AG04450 (cell line): ENCODE measurements at regions not wholly inside any gene's neighbourhood (a gene's known extent, or its start where the extent isn't known, plus 50 kb on each side); places are given as distances from the start of the nearest gene placed in this dataset.
"Not testable (repeated sequence)": the region's sequence is repeated elsewhere in the genome, so short reads cannot be mapped to it uniquely, and the experiment has no call there.

ENCODE experiments used
- CTCF ChIA-PET: fragments of 300-600, 350-600 bp; formaldehyde crosslinking; extraction: SDS; loops from one replicate; lab custom pipeline; 2022; ENCODE audit warnings: antibody characterized with exemption, inconsistent platforms; lab: Charles Lee
- POLR2A ChIA-PET: fragments of 350-600 bp; formaldehyde crosslinking; extraction: SDS; loops from one replicate; lab custom pipeline; 2021; ENCODE audit warnings: antibody characterized with exemption, inconsistent platforms; lab: Yijun Ruan, JAX
- DNase-seq: peaks from one replicate; pipeline ENCODE4 v3.0.0-alpha.2; 2011; ENCODE audit warnings: low read depth, low spot score
- H3K27ac ChIP-seq: one replicate; pipeline ENCODE4 v1.5.1; 2012; ENCODE audit warnings: low read depth, low read length, control low read depth
- H3K27me3 ChIP-seq: one replicate; pipeline ENCODE4 v1.6.0; 2012; ENCODE audit warnings: low read length; ENCODE audit not compliant: control insufficient read depth, insufficient read depth
- H3K4me3 ChIP-seq: 2 replicates; pipeline ENCODE4 v1.5.1; 2011; ENCODE audit warnings: mild to moderate bottlenecking, low read depth, low read length, control low read depth
- H3K9me3 ChIP-seq: 2 replicates; pipeline ENCODE4 v1.5.1; 2012; ENCODE audit warnings: low read length; ENCODE audit not compliant: control insufficient read depth, insufficient read depth
- CTCF ChIP-seq: IDR thresholded peaks from 2 replicates; pipeline ENCODE4 v1.5.1; 2011; ENCODE audit warnings: low read depth, low read length, control low read depth, inconsistent platforms

GRCh38 chr7:13802651-13803050 is 186.8 kb downstream of the ETV1 start:
- no peak for TF ChIP-seq CTCF
- Histone ChIP-seq H3K4me3 (no peak overlapping the region), H3K27ac (no peak overlapping the region), H3K9me3 (no peaks in the 10 kb centered on the region; the same call in 1 of the 2 replicates), H3K27me3 (no peaks in the 10 kb centered on the region)
- ChIA-PET POLR2A (no interaction called here), CTCF (no interaction called here)
- no peak for DNase-seq

- Histone ChIP-seq H3K4me3 (no peak overlapping the region), H3K27ac (no peak overlapping the region), H3K9me3 (no peaks in the 10 kb centered on the region; the same call in 1 of the 2 replicates), H3K27me3 (no peaks in the 10 kb centered on the region)
- no peak for TF ChIP-seq CTCF
- POLR2A ChIA-PET, result no interaction called here
- no peak for DNase-seq
- CTCF ChIA-PET, result no interaction called here
Measured at GRCh38 chr7:13803134-13803533, 186.3 kb downstream of the ETV1 start.

GRCh38 chr7:13806089-13806867 is 183.2 kb downstream of the ETV1 start:
- DNase-seq, H3K4me3 ChIP-seq, H3K27me3 ChIP-seq, H3K27ac ChIP-seq, H3K9me3 ChIP-seq, CTCF ChIA-PET, POLR2A ChIA-PET: not testable (repeated sequence)

GRCh38 chr7:13817230-13817629 is 172.2 kb downstream of the ETV1 start:
- H3K27ac ChIP-seq, H3K27me3 ChIP-seq, CTCF ChIA-PET, DNase-seq, H3K4me3 ChIP-seq, POLR2A ChIA-PET, H3K9me3 ChIP-seq: not testable (repeated sequence)

- ChIA-PET CTCF (no interaction called here), POLR2A (no interaction called here)
- no peak overlapping the region for H3K4me3 ChIP-seq
- H3K27ac ChIP-seq, result no peak overlapping the region
- no peak for DNase-seq
- no peaks in the 10 kb centered on the region for H3K27me3 ChIP-seq
- H3K9me3 ChIP-seq, result no peaks in the 10 kb centered on the region
- TF ChIP-seq CTCF, result no peak
Measured at GRCh38 chr7:13821152-13821787, 168.2 kb downstream of the ETV1 start.

GRCh38 chr7:13822678-13823077 is 166.8 kb downstream of the ETV1 start:
- H3K4me3 ChIP-seq, result no peak overlapping the region
- ChIA-PET POLR2A (no interaction called here), CTCF (no interaction called here)
- H3K9me3 ChIP-seq, result no peaks in the 10 kb centered on the region
- no peak for DNase-seq
- H3K27me3 ChIP-seq, result no peaks in the 10 kb centered on the region
- TF ChIP-seq CTCF, result no peak
- no peak overlapping the region for H3K27ac ChIP-seq
